ENCODE measurements at regions not wholly inside any gene's neighbourhood (a gene's known extent, or its start where the extent isn't known, plus 50 kb on each side); places are given as distances from the start of the nearest gene placed in this dataset.

GRCh38 chr6:144862769-144863168 lies 577.6 kb downstream of the UTRN start:
- H3K4me3 Mint-ChIP-seq = no peak overlapping the region
- H3K27ac Mint-ChIP-seq = no peak overlapping the region
- peaks cover 2% of the 10 kb centered on the region; the same call in 1 of the 2 replicates for H3K27me3 Mint-ChIP-seq (ENCODE audit: insufficient read depth)
- peaks cover 16% of the 10 kb centered on the region for H3K9me3 Mint-ChIP-seq
- peaks cover 14% of the 10 kb centered on the region for H3K36me3 Mint-ChIP-seq (ENCODE audit: low read depth)
- H3K4me1 Mint-ChIP-seq (ENCODE audit: low read depth) = peaks cover 7% of the 10 kb centered on the region; the same call in 1 of the 2 replicates
- TF ChIP-seq CTCF (IDR thresholded peaks at IDR 0.05) = no peak
- no peak for DNase-seq

GRCh38 chr6:144867761-144868160 lies 582.6 kb downstream of the UTRN start:
- no peak overlapping the region; the same call in 1 of the 2 replicates for H3K4me3 Mint-ChIP-seq
- no peak for DNase-seq
- no peak for TF ChIP-seq CTCF (IDR thresholded peaks at IDR 0.05)
- H3K27ac Mint-ChIP-seq = no peak overlapping the region
- peaks cover 16% of the 10 kb centered on the region for H3K9me3 Mint-ChIP-seq
- peaks cover 14% of the 10 kb centered on the region for H3K36me3 Mint-ChIP-seq (ENCODE audit: low read depth)
- peaks cover 7% of the 10 kb centered on the region; the same call in 1 of the 2 replicates for H3K4me1 Mint-ChIP-seq (ENCODE audit: low read depth)
- 0 out of 2 replicates have a peak, but pooled peaks cover 2% of the 10 kb centered on the region for H3K27me3 Mint-ChIP-seq (ENCODE audit: insufficient read depth)

GRCh38 chr6:144870782-144871181 lies 585.6 kb downstream of the UTRN start:
- TF ChIP-seq CTCF (IDR thresholded peaks at IDR 0.05) = no peak
- peaks cover 7% of the 10 kb centered on the region; the same call in 1 of the 2 replicates for H3K36me3 Mint-ChIP-seq (ENCODE audit: low read depth)
- H3K27me3 Mint-ChIP-seq (ENCODE audit: insufficient read depth) = no peaks in the 10 kb centered on the region
- H3K27ac Mint-ChIP-seq = no peak overlapping the region
- H3K4me3 Mint-ChIP-seq = no peak overlapping the region
- DNase-seq = no peak
- H3K4me1 Mint-ChIP-seq (ENCODE audit: low read depth) = peaks cover 15% of the 10 kb centered on the region
- no peaks in the 10 kb centered on the region for H3K9me3 Mint-ChIP-seq

- Mint-ChIP-seq H3K9me3 (no peaks in the 10 kb centered on the region), H3K27me3 (ENCODE audit: insufficient read depth) (0 out of 2 replicates have a peak, but pooled peaks cover 2% of the 10 kb centered on the region), H3K4me1 (ENCODE audit: low read depth) (peaks cover 10% of the 10 kb centered on the region), H3K27ac (no peak overlapping the region), H3K36me3 (ENCODE audit: low read depth) (peaks cover 7% of the 10 kb centered on the region; the same call in 1 of the 2 replicates), H3K4me3 (no peak overlapping the region)
- no peak for TF ChIP-seq CTCF (IDR thresholded peaks at IDR 0.05)
- no peak for DNase-seq
These were observed 588.7 kb downstream of the UTRN start for GRCh38 chr6:144873623-144874378.

- DNase-seq = no peak
- no peak overlapping the region for H3K27ac Mint-ChIP-seq
- H3K4me3 Mint-ChIP-seq = no peak overlapping the region
- TF ChIP-seq CTCF (IDR thresholded peaks at IDR 0.05) = no peak
- 0 out of 2 replicates have a peak, but pooled peaks cover 2% of the 10 kb centered on the region for H3K27me3 Mint-ChIP-seq (ENCODE audit: insufficient read depth)
- peaks cover 16% of the 10 kb centered on the region for H3K4me1 Mint-ChIP-seq (ENCODE audit: low read depth)
- H3K36me3 Mint-ChIP-seq (ENCODE audit: low read depth) = peaks cover 7% of the 10 kb centered on the region; the same call in 1 of the 2 replicates
- no peaks in the 10 kb centered on the region for H3K9me3 Mint-ChIP-seq
These were observed 591.6 kb downstream of the UTRN start for GRCh38 chr6:144876689-144877088.

All from HFFc6 (cell line).